ENCODE measurements at regions not wholly inside any gene's neighbourhood (a gene's known extent, or its start where the extent isn't known, plus 50 kb on each side); places are given as distances from the start of the nearest gene placed in this dataset.
A peak's percentile ranks its signal among the peaks of the same experiment; 100 is the strongest.

GRCh38 chr2:67927501-67927900, 135.3 kb downstream of the C1D start:
- CTCF ChIA-PET: interaction anchor here (0.5 kb wide), 1 partner anchor 19 kb away, joined by 5 read pairs; no protein-coding TSS in a partner anchor
- TF ChIP-seq, protein P1, sequence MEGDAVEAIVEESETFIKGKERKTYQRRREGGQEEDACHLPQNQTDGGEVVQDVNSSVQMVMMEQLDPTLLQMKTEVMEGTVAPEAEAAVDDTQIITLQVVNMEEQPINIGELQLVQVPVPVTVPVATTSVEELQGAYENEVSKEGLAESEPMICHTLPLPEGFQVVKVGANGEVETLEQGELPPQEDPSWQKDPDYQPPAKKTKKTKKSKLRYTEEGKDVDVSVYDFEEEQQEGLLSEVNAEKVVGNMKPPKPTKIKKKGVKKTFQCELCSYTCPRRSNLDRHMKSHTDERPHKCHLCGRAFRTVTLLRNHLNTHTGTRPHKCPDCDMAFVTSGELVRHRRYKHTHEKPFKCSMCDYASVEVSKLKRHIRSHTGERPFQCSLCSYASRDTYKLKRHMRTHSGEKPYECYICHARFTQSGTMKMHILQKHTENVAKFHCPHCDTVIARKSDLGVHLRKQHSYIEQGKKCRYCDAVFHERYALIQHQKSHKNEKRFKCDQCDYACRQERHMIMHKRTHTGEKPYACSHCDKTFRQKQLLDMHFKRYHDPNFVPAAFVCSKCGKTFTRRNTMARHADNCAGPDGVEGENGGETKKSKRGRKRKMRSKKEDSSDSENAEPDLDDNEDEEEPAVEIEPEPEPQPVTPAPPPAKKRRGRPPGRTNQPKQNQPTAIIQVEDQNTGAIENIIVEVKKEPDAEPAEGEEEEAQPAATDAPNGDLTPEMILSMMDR (conservative IDR thresholded peaks at IDR 0.05; ENCODE audit: low read depth, low read length): no peak
- TF ChIP-seq EZH2 (IDR thresholded peaks at IDR 0.05; ENCODE audit: borderline replicate concordance, low read depth, low read length, poor library complexity, severe bottlenecking): no peak
- POLR2A ChIA-PET (ENCODE audit: low non-redundant PET): no interaction called here
- peaks cover 25% of the 10 kb centered on the region for H3K4me1 ChIP-seq (ENCODE audit: insufficient read depth, low read length, poor library complexity, severe bottlenecking)
- no peaks in the 10 kb centered on the region for H3K9me3 ChIP-seq (ENCODE audit: low read depth, low read length, poor library complexity, severe bottlenecking)
- H3K4me3 ChIP-seq (ENCODE audit: low read depth, low read length, poor library complexity, severe bottlenecking): no peak overlapping the region
- DNase-seq (ENCODE audit: low spot score): no peak
- H3K27me3 ChIP-seq (replicated peaks; ENCODE audit: insufficient read depth, low read depth, low read length, poor library complexity): no peaks in the 10 kb centered on the region
- BruUV-seq (replicated peaks): no TSS peak
- intact Hi-C loops (cut with micrococcal nuclease; ENCODE audit: unreplicated experiment): no loop called here
- no peaks in the 10 kb centered on the region for H3K36me3 ChIP-seq (ENCODE audit: insufficient read depth, low read length, poor library complexity, severe bottlenecking)
- H3K27ac ChIP-seq (ENCODE audit: low read depth, low read length, poor library complexity, severe bottlenecking): no peak overlapping the region

DNA sequence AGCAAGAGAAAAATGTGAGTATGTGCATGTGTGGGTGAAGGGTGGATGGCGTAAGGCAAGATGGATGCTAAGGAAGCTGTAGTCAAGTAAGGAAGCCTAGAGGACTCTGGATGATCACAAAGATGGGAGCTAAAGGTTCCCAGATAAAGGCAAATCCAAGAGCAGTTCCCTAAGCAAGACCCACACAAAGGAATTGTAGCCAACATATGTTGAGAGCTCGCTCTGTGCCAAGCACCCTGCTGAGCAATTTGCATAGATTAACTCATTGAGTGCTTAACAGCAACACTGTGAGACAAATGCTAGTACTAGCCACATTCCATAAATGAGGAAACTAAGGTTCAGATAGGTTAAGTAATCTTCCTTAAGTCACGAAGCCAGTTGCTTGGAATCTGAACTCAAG, 132.6 kb downstream of the C1D start:
- POLR2A ChIA-PET (ENCODE audit: low non-redundant PET): no interaction called here

DNA sequence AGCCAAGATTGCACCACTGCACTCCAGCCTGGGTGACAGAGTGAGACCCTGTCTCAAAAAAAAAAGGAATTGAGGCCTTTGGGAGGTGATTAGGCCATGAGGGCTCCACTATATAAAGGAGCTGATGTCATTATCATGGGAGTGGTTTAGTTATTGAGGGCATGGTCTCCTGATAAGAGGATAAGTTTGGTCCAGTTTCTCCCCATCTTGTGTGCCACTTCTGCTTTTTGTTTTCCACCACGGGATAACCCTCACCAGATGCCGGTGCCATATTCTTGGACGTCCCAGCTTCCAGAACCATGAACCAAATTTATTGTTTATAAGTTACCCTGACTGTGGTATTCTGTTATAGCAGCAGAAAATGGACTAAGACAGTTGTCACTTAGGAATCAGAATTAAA, 125.8 kb downstream of the C1D start:
- Histone ChIP-seq H3K27me3 (replicated peaks; ENCODE audit: insufficient read depth, low read depth, low read length, poor library complexity) (no peaks in the 10 kb centered on the region), H3K36me3 (ENCODE audit: insufficient read depth, low read length, poor library complexity, severe bottlenecking) (no peaks in the 10 kb centered on the region), H3K4me1 (ENCODE audit: insufficient read depth, low read length, poor library complexity, severe bottlenecking) (no peaks in the 10 kb centered on the region), H3K27ac (ENCODE audit: low read depth, low read length, poor library complexity, severe bottlenecking) (no peak overlapping the region), H3K4me3 (ENCODE audit: low read depth, low read length, poor library complexity, severe bottlenecking) (no peak overlapping the region), H3K9me3 (ENCODE audit: low read depth, low read length, poor library complexity, severe bottlenecking) (no peaks in the 10 kb centered on the region)
- BruUV-seq (replicated peaks): no TSS peak
- ChIA-PET POLR2A (ENCODE audit: low non-redundant PET) (no interaction called here), CTCF (no interaction called here)
- TF ChIP-seq EZH2 (IDR thresholded peaks at IDR 0.05; ENCODE audit: borderline replicate concordance, low read depth, low read length, poor library complexity, severe bottlenecking): no peak
- TF ChIP-seq, protein P1 (conservative IDR thresholded peaks at IDR 0.05; ENCODE audit: low read depth, low read length): no peak
- no peak for DNase-seq (ENCODE audit: low spot score)
- intact Hi-C loops (cut with micrococcal nuclease; ENCODE audit: unreplicated experiment): no loop called here

More for the DNA sequence above, 132.6 kb downstream of the C1D start:
- H3K27me3 ChIP-seq (replicated peaks; ENCODE audit: insufficient read depth, low read depth, low read length, poor library complexity): no peaks in the 10 kb centered on the region
- no peaks in the 10 kb centered on the region for H3K36me3 ChIP-seq (ENCODE audit: insufficient read depth, low read length, poor library complexity, severe bottlenecking)
- no peak overlapping the region for H3K27ac ChIP-seq (ENCODE audit: low read depth, low read length, poor library complexity, severe bottlenecking)
- CTCF ChIA-PET: interaction anchor here (0.5 kb wide), 1 partner anchor 148 kb away, joined by 5 read pairs; no protein-coding TSS in a partner anchor
- BruUV-seq (replicated peaks): no TSS peak
- DNase-seq (ENCODE audit: low spot score): peak; percentile 92
- TF ChIP-seq EZH2 (IDR thresholded peaks at IDR 0.05; ENCODE audit: borderline replicate concordance, low read depth, low read length, poor library complexity, severe bottlenecking): no peak
- TF ChIP-seq, protein P1 (conservative IDR thresholded peaks at IDR 0.05; ENCODE audit: low read depth, low read length): no peak
- H3K4me3 ChIP-seq (ENCODE audit: low read depth, low read length, poor library complexity, severe bottlenecking): no peak overlapping the region
- intact Hi-C loops (cut with micrococcal nuclease; ENCODE audit: unreplicated experiment): no loop called here
- peaks cover 14% of the 10 kb centered on the region for H3K4me1 ChIP-seq (ENCODE audit: insufficient read depth, low read length, poor library complexity, severe bottlenecking)
- no peaks in the 10 kb centered on the region for H3K9me3 ChIP-seq (ENCODE audit: low read depth, low read length, poor library complexity, severe bottlenecking)
